ENCODE measurements at regions not wholly inside any gene's neighbourhood (a gene's known extent, or its start where the extent isn't known, plus 50 kb on each side); places are given as distances from the start of the nearest gene placed in this dataset.

GRCh38 chr20:57934913-57935312 lies 225.1 kb upstream of the PMEPA1 start:
- WGBS, 2 experiments (ENCODE audit: extremely low coverage in 1 of 2, insufficient coverage in 1 of 2, insufficient read length in 1 of 2, insufficient replicate concordance in 2 of 2, low coverage in 1 of 2, low lambda C conversion rate in 2 of 2, missing lambda C conversion rate in 1 of 2): 84% methylated on average over 10 of the region's 10 CpGs; no CpG with 5 or more reads in 1 of the 2 experiments
- no peak for FAIRE-seq
- H3K4ac ChIP-seq (replicated peaks; ENCODE audit: insufficient read length, low read depth, low read length): no peak overlapping the region
- TF ChIP-seq SRF (IDR thresholded peaks at IDR 0.05; ENCODE audit: low read depth, low read length): no peak
- no peak for TF ChIP-seq BCL11A (IDR thresholded peaks at IDR 0.05; ENCODE audit: low read depth in 2 of 2, low read length in 2 of 2)
- no peak for TF ChIP-seq JUN (IDR thresholded peaks at IDR 0.05; ENCODE audit: low read depth, low read length)
- no peak for TF ChIP-seq SAP30 (IDR thresholded peaks at IDR 0.05; ENCODE audit: insufficient read depth, insufficient replicate concordance, low read length)
- no peak for TF ChIP-seq MAX (IDR thresholded peaks at IDR 0.05)
- TF ChIP-seq RFX5 (IDR thresholded peaks at IDR 0.05; ENCODE audit: borderline replicate concordance, low read depth, low read length): no peak
- no peak for TF ChIP-seq NRF1 (IDR thresholded peaks at IDR 0.05; ENCODE audit: low read depth, low read length)
- no peak for TF ChIP-seq KDM5A (IDR thresholded peaks at IDR 0.05; ENCODE audit: low read length)
- TF ChIP-seq GTF2F1 (IDR thresholded peaks at IDR 0.05; ENCODE audit: borderline replicate concordance, low read depth, low read length): no peak
- TF ChIP-seq CEBPB (IDR thresholded peaks at IDR 0.05; ENCODE audit: low read depth, low read length): no peak
- no peak for TF ChIP-seq SIX5 (IDR thresholded peaks at IDR 0.05; ENCODE audit: low read depth, low read length)
- no peak for TF ChIP-seq YY1 (IDR thresholded peaks at IDR 0.05; ENCODE audit: low read depth, low read length)
- no peak for TF ChIP-seq POLR2AphosphoS5 (IDR thresholded peaks at IDR 0.05; ENCODE audit: low read depth, low read length)
- TF ChIP-seq CREB1 (IDR thresholded peaks at IDR 0.05): no peak
- no peak for TF ChIP-seq NANOG (IDR thresholded peaks at IDR 0.05; ENCODE audit: insufficient read depth, low read depth, low read length, poor library complexity, severe bottlenecking)
- TF ChIP-seq POLR2A (IDR thresholded peaks at IDR 0.05; ENCODE audit: control extremely low read depth in 1 of 2, low read depth in 2 of 2, low read length in 2 of 2): no peak

More at GRCh38 chr20:57934913-57935312, 225.1 kb upstream of the PMEPA1 start:
- Histone ChIP-seq H3K27me3 (replicated peaks in 1 of 4; ENCODE audit: control insufficient read depth in 3 of 4, extremely low read depth in 1 of 4, insufficient read depth in 3 of 4, low read length in 3 of 4) (no peaks in the 10 kb centered on the region), H2AK5ac (ENCODE audit: low read depth, low read length) (no peak overlapping the region), H4K20me1 (replicated peaks in 1 of 2; ENCODE audit: control insufficient read depth in 1 of 2, insufficient read depth in 2 of 2, low read length in 2 of 2) (no peaks in the 10 kb centered on the region), H2BK12ac (ENCODE audit: low read depth, low read length) (no peak overlapping the region), H4K5ac (ENCODE audit: insufficient read length, low read depth, low read length) (no peak overlapping the region), H2BK20ac (ENCODE audit: low read length) (0 out of 2 replicates have a peak overlapping the region, but pooled peaks have one; percentile 1), H3K4me3 (ENCODE audit: extremely low read depth in 1 of 4, insufficient read depth in 2 of 4, low read depth in 3 of 4, low read length in 4 of 4) (no peak overlapping the region), H2AFZ (ENCODE audit: low read length) (no peak overlapping the region), H3K14ac (ENCODE audit: insufficient read length) (no peak overlapping the region), H3K79me2 (ENCODE audit: control insufficient read depth in 1 of 2, insufficient read depth in 2 of 2, low read length in 2 of 2) (no peaks in the 10 kb centered on the region), H3K79me1 (ENCODE audit: low read depth, low read length) (no peaks in the 10 kb centered on the region), H4K91ac (replicated peaks; ENCODE audit: insufficient read length, low read length) (no peak overlapping the region), H3K4me2 (ENCODE audit: insufficient read depth in 1 of 2, low read depth in 2 of 2, low read length in 2 of 2) (no peak overlapping the region), H3K9me3 (ENCODE audit: insufficient read depth in 2 of 2, low read depth in 1 of 2, low read length in 1 of 2) (peaks cover 0 to 3% of the 10 kb centered on the region in 2 experiments; a peak in 1 of 4 replicates), H3K18ac (ENCODE audit: extremely low read depth, low read length) (no peak overlapping the region), H2BK5ac (ENCODE audit: low read depth, low read length) (no peak overlapping the region), H3K9ac (replicated peaks in 1 of 4; ENCODE audit: extremely low read depth in 1 of 4, low read depth in 3 of 4, low read length in 3 of 4) (no peak overlapping the region), H2BK120ac (replicated peaks; ENCODE audit: low read depth, low read length) (no peak overlapping the region), H3K27ac (ENCODE audit: low read depth, low read length) (no peak overlapping the region), H4K8ac (ENCODE audit: extremely low read depth, insufficient read depth, low read length) (no peak overlapping the region), H3K23ac (ENCODE audit: insufficient read length) (no peak overlapping the region), H3K4me1 (replicated peaks in 1 of 4; ENCODE audit: control insufficient read depth in 3 of 4, insufficient read depth in 4 of 4, low read length in 3 of 4) (0 out of 7 replicates have a peak, but pooled peaks cover 0 to 3% (median 1%) of the 10 kb centered on the region in 4 experiments), H3K36me3 (ENCODE audit: control insufficient read depth in 2 of 4, insufficient read depth in 4 of 4, low read length in 3 of 4) (no peaks in the 10 kb centered on the region), H3K56ac (replicated peaks; ENCODE audit: insufficient read length, low read depth, low read length) (no peak overlapping the region), H2BK15ac (ENCODE audit: low read length) (no peak overlapping the region), H3K23me2 (ENCODE audit: low read depth, low read length) (no peaks in the 10 kb centered on the region)
- ChIA-PET CTCF (ENCODE audit: partially characterized antibody) (no interaction called here), POLR2A (ENCODE audit: partially characterized antibody) (no interaction called here)
- DNase-seq (ENCODE audit: low read depth in 1 of 2, low spot score in 2 of 2): no peak

Measured in H1 (cell line).